ENCODE measurements at regions not wholly inside any gene's neighbourhood (a gene's known extent, or its start where the extent isn't known, plus 50 kb on each side); places are given as distances from the start of the nearest gene placed in this dataset.
"Not testable (repeated sequence)": the region's sequence is repeated elsewhere in the genome, so short reads cannot be mapped to it uniquely, and the experiment has no call there.

GRCh38 chr6:84587202-84587940 lies 177.0 kb downstream of the TBX18 start:
- TF ChIP-seq CTCF, POLR2A (IDR thresholded peaks at IDR 0.05): not testable (repeated sequence)

Data from body of pancreas (tissue), 4 donors.